Osteoblast (primary cell): ENCODE measurements at regions not wholly inside any gene's neighbourhood (a gene's known extent, or its start where the extent isn't known, plus 50 kb on each side); places are given as distances from the start of the nearest gene placed in this dataset.

Experiments
- DNase-seq: peaks from one replicate; pipeline ENCODE4 v3.0.0; 2011; ENCODE audit warnings: low spot score, mixed read lengths; ENCODE audit not compliant: insufficient read length; ENCODE audit errors: missing footprints
- H2AFZ ChIP-seq: 2 replicates; pipeline ENCODE4 v1.6.0; 2011; ENCODE audit warnings: mild to moderate bottlenecking, low read length
- H3K27ac ChIP-seq: 2 replicates; pipeline ENCODE4 v1.5.1; 2011; ENCODE audit warnings: mild to moderate bottlenecking, low read depth, low read length, moderate library complexity
- H3K27me3 ChIP-seq: 2 replicates; pipeline ENCODE4 v1.6.0; 2012; ENCODE audit warnings: mild to moderate bottlenecking, control low read depth, inconsistent platforms, low read length, moderate library complexity; ENCODE audit not compliant: insufficient read depth
- H3K36me3 ChIP-seq: 2 replicates; pipeline ENCODE4 v1.5.1; 2011; ENCODE audit warnings: mild to moderate bottlenecking, low read length, control low read depth, moderate library complexity; ENCODE audit not compliant: insufficient read depth
- H3K4me1 ChIP-seq: 2 replicates; pipeline ENCODE4 v1.5.1; 2011; ENCODE audit warnings: mild to moderate bottlenecking, low read length, control low read depth, moderate library complexity; ENCODE audit not compliant: insufficient read depth
- H3K4me2 ChIP-seq: 2 replicates; pipeline ENCODE4 v1.6.0; 2011; ENCODE audit warnings: mild to moderate bottlenecking, low read length; ENCODE audit not compliant: insufficient read depth
- H3K4me3 ChIP-seq: fragments of 200-600 bp; sonication (generic); 3 replicates; pipeline ENCODE4 v1.5.1; 2012; ENCODE audit warnings: mild to moderate bottlenecking, low read length, inconsistent platforms; ENCODE audit not compliant: insufficient read depth
- H3K79me2 ChIP-seq: 2 replicates; pipeline ENCODE4 v1.6.0; 2012; ENCODE audit warnings: mild to moderate bottlenecking, low read length, control low read depth, inconsistent platforms; ENCODE audit not compliant: insufficient read depth
- H3K9me3 ChIP-seq: 2 replicates; pipeline ENCODE4 v1.5.1; 2011; ENCODE audit warnings: low read depth, low read length, control low read depth
- H4K20me1 ChIP-seq: 2 replicates; pipeline ENCODE4 v1.6.0; 2012; ENCODE audit warnings: mild to moderate bottlenecking, low read length, control low read depth; ENCODE audit not compliant: insufficient read depth
- CTCF ChIP-seq: IDR thresholded peaks from 2 replicates; pipeline ENCODE4 v1.5.1; 2011; ENCODE audit warnings: mild to moderate bottlenecking, low read depth, low read length, moderate library complexity; ENCODE audit errors: extremely low read depth

- Histone ChIP-seq H3K4me3 (no peak overlapping the region), H3K4me1 (peaks cover 26% of the 10 kb centered on the region), H3K27ac (no peak overlapping the region), H3K79me2 (no peaks in the 10 kb centered on the region), H3K27me3 (no peaks in the 10 kb centered on the region), H2AFZ (no peak overlapping the region), H3K9me3 (no peaks in the 10 kb centered on the region), H3K4me2 (no peak overlapping the region), H3K36me3 (no peaks in the 10 kb centered on the region), H4K20me1 (no peaks in the 10 kb centered on the region)
- no peak for TF ChIP-seq CTCF
- DNase-seq, result no peak
Measured at GRCh38 chr3:157578181-157578580, 75.0 kb upstream of the VEPH1 start.

GRCh38 chr3:157574531-157574930 lies 71.3 kb upstream of the VEPH1 start:
- H3K79me2 ChIP-seq, result no peaks in the 10 kb centered on the region
- H3K36me3 ChIP-seq, result no peaks in the 10 kb centered on the region
- H3K9me3 ChIP-seq, result no peaks in the 10 kb centered on the region
- no peak overlapping the region for H3K4me2 ChIP-seq
- no peak for DNase-seq
- no peak overlapping the region for H3K4me3 ChIP-seq
- H3K27me3 ChIP-seq, result no peaks in the 10 kb centered on the region
- peaks cover 22% of the 10 kb centered on the region for H3K4me1 ChIP-seq
- H4K20me1 ChIP-seq, result no peaks in the 10 kb centered on the region
- H3K27ac ChIP-seq, result no peak overlapping the region
- TF ChIP-seq CTCF, result no peak
- H2AFZ ChIP-seq, result no peak overlapping the region

GRCh38 chr3:157573780-157574378 lies 70.7 kb upstream of the VEPH1 start:
- Histone ChIP-seq H3K79me2 (no peaks in the 10 kb centered on the region), H4K20me1 (no peaks in the 10 kb centered on the region), H3K27ac (peak overlapping the region; percentile 40), H3K9me3 (no peaks in the 10 kb centered on the region), H3K27me3 (no peaks in the 10 kb centered on the region), H3K36me3 (no peaks in the 10 kb centered on the region), H3K4me2 (peak overlapping the region; percentile 37), H3K4me3 (no peak overlapping the region), H3K4me1 (peaks cover 22% of the 10 kb centered on the region), H2AFZ (no peak overlapping the region)
- DNase-seq, result no peak
- no peak for TF ChIP-seq CTCF

GRCh38 chr3:157573281-157573680 lies 70.1 kb upstream of the VEPH1 start:
- TF ChIP-seq CTCF, result no peak
- no peak for DNase-seq

More at GRCh38 chr3:157573281-157573680, 70.1 kb upstream of the VEPH1 start:
- no peak overlapping the region for H2AFZ ChIP-seq
- H3K4me1 ChIP-seq, result peaks cover 22% of the 10 kb centered on the region
- no peaks in the 10 kb centered on the region for H4K20me1 ChIP-seq
- H3K4me3 ChIP-seq, result no peak overlapping the region
- H3K27me3 ChIP-seq, result no peaks in the 10 kb centered on the region
- H3K79me2 ChIP-seq, result no peaks in the 10 kb centered on the region
- H3K36me3 ChIP-seq, result no peaks in the 10 kb centered on the region
- H3K27ac ChIP-seq, result peak overlapping the region; percentile 40
- peak overlapping the region; percentile 23 for H3K4me2 ChIP-seq
- H3K9me3 ChIP-seq, result no peaks in the 10 kb centered on the region
